GM21786 (cell line): ENCODE measurements at regions not wholly inside any gene's neighbourhood (a gene's known extent, or its start where the extent isn't known, plus 50 kb on each side); places are given as distances from the start of the nearest gene placed in this dataset.
"Not testable (repeated sequence)": the region's sequence is repeated elsewhere in the genome, so short reads cannot be mapped to it uniquely, and the experiment has no call there.

ENCODE experiments used
- ATAC-seq: cut with Tn5 transposase; IDR thresholded peaks from one replicate; pipeline ENCODE4 v1.9.1; 2021; ENCODE audit not compliant: unreplicated experiment

- ATAC-seq, result not testable (repeated sequence)
Measured at GRCh38 chr6:28621268-28621667, 95.6 kb downstream of the GPX5 start.

GRCh38 chr6:28623242-28623641 is 97.6 kb downstream of the GPX5 start:
- ATAC-seq, result not testable (repeated sequence)

GRCh38 chr6:28626386-28626785 is 100.7 kb downstream of the GPX5 start:
- ATAC-seq, result not testable (repeated sequence)

DNA sequence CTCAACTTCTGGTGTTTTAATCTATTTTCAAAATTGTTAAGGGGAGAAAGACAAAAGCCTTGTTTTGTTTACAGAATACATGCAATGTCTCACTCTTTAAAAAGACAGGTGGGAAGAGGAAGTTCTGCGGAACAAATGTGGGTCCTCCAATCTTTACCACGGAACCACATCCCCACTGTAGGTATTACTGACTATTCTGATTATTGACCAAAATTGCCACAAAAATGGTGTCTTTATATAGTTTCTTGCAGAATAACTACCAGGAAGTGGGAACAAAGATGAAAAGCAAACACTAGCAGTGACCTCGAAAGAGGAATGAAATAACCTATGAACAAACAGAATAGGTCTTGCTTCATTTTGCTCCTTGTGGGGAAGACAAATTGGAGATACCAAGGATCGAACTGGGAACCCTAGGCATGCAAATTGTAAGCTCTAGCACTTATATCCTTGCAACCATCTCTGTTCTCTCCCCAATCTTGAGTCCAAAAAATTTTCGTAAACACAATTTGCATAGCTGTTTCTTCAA is 106.7 kb downstream of the GPX5 start:
- ATAC-seq, result no peak

DNA sequence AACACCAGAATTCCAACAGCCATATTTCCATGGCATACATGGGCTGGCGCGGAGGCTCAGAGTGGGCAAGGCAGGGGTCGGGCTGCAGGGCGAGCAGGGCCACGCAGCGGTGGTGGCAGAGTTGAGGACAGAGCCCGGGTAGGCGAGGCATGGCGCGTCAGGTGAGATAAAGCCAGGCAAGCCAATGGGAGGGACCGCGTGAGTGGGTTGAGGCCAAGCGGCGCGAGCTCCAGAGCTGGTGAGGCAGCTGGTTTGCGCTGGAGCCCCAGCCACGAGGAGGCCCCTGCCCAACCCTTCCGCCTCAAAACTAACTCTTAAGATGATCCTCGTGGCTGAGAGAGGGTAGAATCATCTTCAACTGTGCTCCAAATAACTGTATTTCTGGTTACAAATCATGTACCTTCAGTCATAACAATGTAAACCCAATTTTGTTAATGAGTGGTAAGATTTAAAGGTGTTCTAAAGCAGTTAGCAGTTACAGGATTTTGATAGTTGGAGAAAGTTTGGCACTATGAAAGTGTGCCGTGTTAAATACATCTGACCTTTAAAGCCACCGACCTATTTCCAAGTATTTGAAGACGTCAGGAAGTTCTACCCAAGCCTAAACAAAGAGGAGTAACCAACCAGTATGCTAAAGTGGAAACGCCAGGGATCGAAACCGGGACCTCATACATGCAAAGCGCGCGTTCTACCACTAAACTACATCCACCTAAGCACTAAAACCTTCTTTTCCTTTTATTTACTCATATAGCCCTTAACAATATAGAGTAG is 107.9 kb downstream of the GPX5 start:
- ATAC-seq, result no peak

GRCh38 chr6:28634411-28634760 is 108.7 kb downstream of the GPX5 start:
- ATAC-seq, result no peak

DNA sequence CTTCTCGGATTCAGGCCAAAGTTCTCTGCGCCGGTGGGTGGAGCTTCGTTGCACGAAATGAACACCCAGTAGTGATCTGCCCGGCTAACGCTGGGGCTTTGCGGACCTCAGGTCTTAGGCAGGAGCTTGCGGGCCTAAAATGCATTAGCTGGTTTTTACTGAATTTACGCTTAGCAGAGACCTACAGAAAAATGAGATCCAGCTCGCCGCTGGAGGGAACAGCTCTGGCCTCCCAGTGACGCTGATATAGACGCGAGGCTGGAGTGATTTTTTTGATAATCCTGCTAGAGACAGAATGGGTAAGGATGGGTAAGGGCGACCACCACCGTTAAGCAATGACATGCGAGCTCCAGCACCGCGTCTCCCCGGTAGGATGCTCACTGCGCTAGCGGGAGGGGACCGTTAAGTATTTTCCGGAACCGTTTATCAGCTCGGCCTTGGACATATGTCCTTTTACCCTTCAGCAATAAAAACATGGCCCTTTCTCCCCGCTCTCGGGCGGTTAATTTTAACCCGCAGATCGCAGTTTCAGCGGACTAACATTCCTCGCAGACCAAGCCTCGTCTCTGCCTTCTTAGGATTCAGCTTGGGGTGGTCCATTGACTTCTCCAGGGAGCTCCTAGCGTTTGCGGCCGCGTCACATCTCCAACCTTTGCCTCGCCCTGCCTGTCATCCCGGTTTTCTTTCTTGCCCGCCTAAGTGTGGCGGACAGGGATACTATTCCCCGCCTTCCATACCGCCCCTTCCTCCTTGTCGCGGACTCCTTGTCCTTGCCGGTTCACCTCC is 109.3 kb downstream of the GPX5 start:
- ATAC-seq, result no peak

- ATAC-seq, result no peak
Measured at GRCh38 chr6:28635547-28636158, 110.0 kb downstream of the GPX5 start.

- no peak for ATAC-seq
Measured at GRCh38 chr6:28638787-28639430, 113.2 kb downstream of the GPX5 start.

GRCh38 chr6:28639445-28640290 is 114.0 kb downstream of the GPX5 start:
- ATAC-seq, result not testable (repeated sequence)

GRCh38 chr6:28643017-28643740 is 117.5 kb downstream of the GPX5 start:
- no peak for ATAC-seq

GRCh38 chr6:28646650-28647049 is 121.0 kb downstream of the GPX5 start:
- no peak for ATAC-seq

GRCh38 chr6:28648035-28648877 is 122.6 kb downstream of the GPX5 start:
- ATAC-seq, result no peak

DNA sequence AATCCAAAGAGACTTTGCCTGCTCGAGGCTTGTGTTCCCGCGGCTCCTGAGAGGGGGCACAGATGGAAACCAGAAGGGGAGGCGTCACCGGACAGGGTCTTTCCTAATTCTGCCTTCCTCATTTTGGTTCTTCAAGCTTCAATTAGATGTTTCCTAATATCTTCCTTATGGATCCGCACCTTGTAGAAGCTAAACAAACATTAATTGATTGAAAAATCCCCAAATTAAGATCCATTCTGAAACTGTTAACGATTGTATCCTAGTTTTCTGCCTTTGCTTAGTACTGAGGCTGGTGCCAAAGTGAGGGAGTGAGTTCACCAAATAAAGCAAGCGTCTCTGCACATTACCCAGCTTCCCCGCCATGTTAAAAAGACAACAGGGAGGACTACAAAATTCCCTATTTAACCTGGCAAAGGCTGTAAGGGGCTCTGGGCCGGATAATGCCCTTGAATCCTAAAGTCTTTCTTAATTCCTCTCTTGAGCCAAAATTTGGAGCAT is 123.2 kb downstream of the GPX5 start:
- no peak for ATAC-seq

- ATAC-seq, result no peak
Measured at GRCh38 chr6:28651161-28651560, 125.5 kb downstream of the GPX5 start.

DNA sequence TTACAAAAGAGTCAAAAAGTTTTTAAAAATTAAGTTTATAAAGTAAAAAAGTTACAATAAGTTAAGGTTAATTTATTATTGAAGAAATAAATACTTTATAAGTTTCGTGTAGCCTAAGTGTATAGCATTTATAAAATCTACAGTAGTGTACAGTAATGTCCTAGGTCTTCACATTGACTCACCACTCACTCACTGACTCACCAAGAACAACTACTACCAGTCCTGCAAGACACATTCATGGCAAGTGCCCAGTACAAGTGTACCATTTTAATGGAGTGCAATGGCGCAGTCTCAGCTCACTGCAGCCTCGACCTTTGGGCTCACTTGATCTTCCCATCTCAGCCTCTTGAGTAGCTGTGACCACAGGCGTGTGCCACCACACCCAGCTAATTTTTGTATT is 128.2 kb downstream of the GPX5 start:
- no peak for ATAC-seq

- no peak for ATAC-seq
Measured at GRCh38 chr6:28655164-28655563, 129.5 kb downstream of the GPX5 start.

GRCh38 chr6:28656715-28657114 is 131.0 kb downstream of the GPX5 start:
- ATAC-seq, result no peak

DNA sequence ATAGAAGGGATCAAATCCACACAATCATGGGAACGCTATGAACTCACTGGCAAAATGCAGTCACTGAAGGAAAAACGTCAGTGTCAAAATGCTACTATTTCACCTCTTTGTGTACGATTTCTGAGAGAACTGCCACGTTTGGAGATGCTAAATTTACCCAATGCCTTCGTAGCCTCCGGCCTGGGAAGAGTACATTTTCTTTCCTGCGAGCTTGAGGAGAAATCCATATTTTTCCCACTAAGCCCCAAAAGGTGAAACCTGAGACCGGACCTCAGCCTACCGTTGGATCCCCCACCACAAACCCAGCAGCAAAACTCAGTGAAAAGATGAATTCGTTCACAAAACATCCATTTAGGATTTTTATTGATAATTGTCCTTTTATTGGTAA is 131.7 kb downstream of the GPX5 start:
- no peak for ATAC-seq
